ENCODE measurements at regions not wholly inside any gene's neighbourhood (a gene's known extent, or its start where the extent isn't known, plus 50 kb on each side); places are given as distances from the start of the nearest gene placed in this dataset.

DNA sequence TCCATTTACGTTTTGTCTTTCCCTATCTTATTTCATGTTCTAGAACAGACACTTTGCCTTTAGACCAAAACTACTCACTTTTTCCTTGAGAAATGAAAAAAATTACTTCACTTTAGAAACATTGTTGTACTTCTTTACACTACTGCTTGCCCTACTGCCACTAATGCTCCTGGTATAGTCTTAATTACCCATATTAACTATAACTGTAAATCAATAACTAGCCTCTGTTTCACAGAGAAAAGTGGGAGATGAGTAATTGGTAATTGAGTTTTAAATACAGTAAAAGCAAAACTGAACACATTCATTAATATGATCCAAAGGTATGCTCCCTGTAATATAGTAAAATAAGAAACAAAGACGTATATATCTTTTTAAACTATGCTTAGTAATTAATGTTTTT is 111.1 kb upstream of the JADE1 start:
- no peak for TF ChIP-seq CTCF (IDR thresholded peaks at IDR 0.05; ENCODE audit: control insufficient read depth, extremely low read depth, insufficient read depth)
- H3K4me3 ChIP-seq (ENCODE audit: low read depth, low read length), result no peak overlapping the region
- DNase-seq (ENCODE audit: low read depth), result no peak

DNA sequence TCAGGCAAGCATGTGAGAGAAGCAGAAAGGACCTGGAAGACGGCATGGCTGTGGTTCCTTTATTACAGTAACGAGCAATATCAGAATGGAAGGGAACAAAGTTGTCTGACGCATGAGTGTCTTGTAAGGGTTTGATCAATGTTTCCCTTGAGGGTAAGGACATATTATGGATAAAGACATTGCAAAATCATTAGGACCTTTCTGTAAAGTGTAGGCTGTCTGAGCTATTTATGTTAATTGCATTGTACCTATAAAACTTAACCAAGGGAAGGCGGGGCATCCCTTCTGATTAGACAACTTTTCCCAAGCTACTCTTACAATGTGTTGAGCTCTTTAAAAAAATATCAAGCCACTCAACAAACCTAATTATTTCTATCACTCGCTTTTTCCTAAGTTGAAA is 112.2 kb upstream of the JADE1 start:
- H3K4me3 ChIP-seq (ENCODE audit: low read depth, low read length), result no peak overlapping the region
- no peak for TF ChIP-seq CTCF (IDR thresholded peaks at IDR 0.05; ENCODE audit: control insufficient read depth, extremely low read depth, insufficient read depth)
- DNase-seq (ENCODE audit: low read depth), result no peak

DNA sequence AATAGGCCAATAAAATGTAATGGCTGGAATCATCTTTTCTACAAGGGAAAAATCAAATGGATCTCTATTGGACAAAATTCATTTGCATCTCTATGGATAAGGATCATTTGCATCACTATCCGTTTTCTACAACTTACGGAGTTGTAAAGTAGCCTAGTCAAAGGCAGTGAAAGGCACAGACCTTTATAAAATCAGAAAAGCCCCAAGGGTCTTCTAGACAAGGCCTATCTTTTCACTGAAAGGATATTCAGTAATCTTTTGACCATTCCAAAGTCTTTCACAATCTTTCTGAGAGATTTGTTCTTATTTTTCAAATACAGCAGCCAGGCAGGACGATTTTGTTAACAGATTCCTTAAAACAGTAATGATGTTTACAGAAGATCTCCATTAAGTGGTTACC is 119.5 kb upstream of the JADE1 start:
- DNase-seq (ENCODE audit: low read depth), result no peak
- no peak overlapping the region for H3K4me3 ChIP-seq (ENCODE audit: low read depth, low read length)
- no peak for TF ChIP-seq CTCF (IDR thresholded peaks at IDR 0.05; ENCODE audit: control insufficient read depth, extremely low read depth, insufficient read depth)

DNA sequence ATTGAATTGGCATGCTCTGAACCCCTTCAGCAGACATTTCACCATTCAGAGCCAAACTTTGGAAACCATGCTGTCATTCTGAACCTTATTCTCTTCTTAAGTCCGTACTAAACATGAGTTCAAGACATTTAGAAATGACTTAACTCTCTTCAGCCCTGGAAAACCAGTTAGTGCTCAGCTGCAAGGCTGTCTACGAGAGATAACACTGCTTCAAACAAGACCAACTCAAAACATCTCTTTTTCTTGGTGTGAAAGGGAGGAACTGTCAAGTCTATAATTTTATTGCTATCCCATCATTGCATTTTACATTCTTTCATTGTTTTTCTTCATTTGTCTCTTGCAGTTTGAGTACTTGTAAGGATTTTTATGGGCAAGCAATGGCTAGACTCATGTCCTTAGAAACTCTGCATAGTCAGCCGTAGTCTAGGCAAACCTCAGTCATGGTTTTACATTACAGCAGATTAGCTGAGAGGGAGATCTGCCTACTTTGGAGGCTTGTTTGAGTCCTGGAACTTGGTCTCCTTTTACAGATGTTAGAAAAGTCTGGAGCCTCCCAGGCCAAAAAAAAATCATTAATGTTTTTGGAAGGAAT is 120.6 kb upstream of the JADE1 start:
- no peak overlapping the region for H3K4me3 ChIP-seq (ENCODE audit: low read depth, low read length)
- TF ChIP-seq CTCF (IDR thresholded peaks at IDR 0.05; ENCODE audit: control insufficient read depth, extremely low read depth, insufficient read depth), result no peak
- DNase-seq (ENCODE audit: low read depth), result no peak

DNA sequence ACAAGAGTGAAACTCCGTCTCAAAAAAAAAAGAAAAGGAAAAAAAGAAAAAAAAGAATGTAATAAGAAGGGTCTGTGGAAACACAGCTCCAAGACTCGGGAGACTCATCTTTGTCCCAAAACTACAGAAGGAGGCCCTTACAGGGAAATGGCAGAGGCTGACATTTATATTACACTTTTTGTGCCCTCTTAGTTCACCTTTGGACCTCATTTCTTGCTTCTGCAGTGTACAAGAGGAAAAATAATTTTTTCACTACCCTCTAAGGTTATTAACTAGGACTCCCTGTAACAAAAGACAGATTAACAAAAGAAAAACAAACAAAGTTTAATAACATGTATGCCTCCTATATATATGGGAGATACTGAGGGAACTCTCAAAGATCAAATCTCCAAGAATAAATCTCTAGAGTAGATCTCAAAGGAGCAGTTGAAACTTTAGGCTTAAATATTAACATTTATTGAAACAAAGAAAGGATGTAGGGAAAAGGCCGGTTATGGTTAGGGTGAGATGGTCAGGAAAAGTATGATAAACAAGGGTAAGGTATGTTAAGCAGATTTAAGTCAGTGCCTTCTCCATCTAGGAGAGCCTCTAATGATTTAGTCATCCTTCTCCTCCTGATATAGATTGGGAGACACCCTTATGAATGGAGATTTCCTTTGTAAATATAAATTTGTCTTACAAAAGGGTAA is 121.3 kb upstream of the JADE1 start:
- TF ChIP-seq CTCF (IDR thresholded peaks at IDR 0.05; ENCODE audit: control insufficient read depth, extremely low read depth, insufficient read depth), result no peak
- DNase-seq (ENCODE audit: low read depth), result no peak
- no peak overlapping the region for H3K4me3 ChIP-seq (ENCODE audit: low read depth, low read length)

DNA sequence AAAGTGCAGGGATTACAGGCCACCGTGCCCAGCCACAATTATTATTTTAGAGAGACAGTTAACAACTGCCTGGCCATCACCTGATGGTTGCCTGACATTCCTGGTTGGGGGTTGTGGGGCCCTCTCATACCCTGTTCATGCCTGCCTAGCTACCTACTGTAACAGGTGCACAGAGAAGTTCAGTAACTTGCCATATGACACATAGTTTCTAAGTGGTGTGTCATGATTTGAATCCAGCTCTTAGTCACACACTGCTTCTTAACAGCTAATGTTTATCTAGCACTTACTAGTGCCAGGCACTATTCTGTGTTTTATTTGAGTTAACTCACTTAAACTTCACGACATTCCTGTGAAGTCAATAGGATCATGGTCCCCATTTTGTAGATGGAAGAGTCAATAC is 122.7 kb upstream of the JADE1 start:
- H3K4me3 ChIP-seq (ENCODE audit: low read depth, low read length), result no peak overlapping the region
- TF ChIP-seq CTCF (IDR thresholded peaks at IDR 0.05; ENCODE audit: control insufficient read depth, extremely low read depth, insufficient read depth), result no peak
- DNase-seq (ENCODE audit: low read depth), result no peak

DNA sequence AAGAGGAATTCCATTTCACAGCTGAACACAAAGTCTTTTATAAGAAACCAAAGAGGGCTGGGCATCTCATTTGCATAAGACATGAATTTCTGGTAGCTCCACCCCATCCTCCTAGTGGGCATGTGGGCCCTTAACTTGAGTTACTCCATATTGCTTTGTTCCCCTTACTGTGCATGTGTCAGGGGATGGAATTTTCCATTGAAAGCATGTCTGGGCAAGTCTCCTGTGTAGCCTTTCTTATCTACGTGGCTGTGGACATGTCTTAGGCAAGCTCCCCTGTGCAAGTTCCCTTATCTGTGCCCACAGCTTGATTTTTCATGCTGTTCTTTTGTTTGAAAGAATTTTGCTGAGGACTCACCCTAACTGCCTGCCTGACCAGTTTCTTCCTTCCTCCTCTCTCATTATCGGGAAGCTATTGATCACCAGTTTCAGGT is 123.5 kb upstream of the JADE1 start:
- no peak for DNase-seq (ENCODE audit: low read depth)
- no peak for TF ChIP-seq CTCF (IDR thresholded peaks at IDR 0.05; ENCODE audit: control insufficient read depth, extremely low read depth, insufficient read depth)
- H3K4me3 ChIP-seq (ENCODE audit: low read depth, low read length), result no peak overlapping the region
